CD4-positive, alpha-beta T cell (primary cell): ENCODE measurements at regions not wholly inside any gene's neighbourhood (a gene's known extent, or its start where the extent isn't known, plus 50 kb on each side); places are given as distances from the start of the nearest gene placed in this dataset.

Source experiments
- ATAC-seq: fragments of 200-7000 bp; cut with Tn5 transposase; one replicate; pipeline ENCODE4 v1.10.0; 2022; ENCODE audit warnings: mild to moderate bottlenecking; ENCODE audit not compliant: poor library complexity
- CTCF ChIA-PET: fragments of 350-600 bp; sonication (Branson Sonifier 250); formaldehyde crosslinking; loops from one replicate; lab custom pipeline; 2021; ENCODE audit warnings: antibody characterized with exemption, inconsistent platforms; lab: Charles Lee
- POLR2A ChIA-PET: fragments of 350-600 bp; sonication (Branson Sonifier 250); formaldehyde crosslinking; loops from one replicate; lab custom pipeline; 2021; ENCODE audit warnings: antibody characterized with exemption, inconsistent platforms; lab: Charles Lee
- DNase-seq, 14 experiments: peaks; one replicate each; pipeline ENCODE4 v3.0.0-alpha.2; 2013 to 2020; ENCODE audit warnings: mixed read lengths in 2 of 14
- H3K27ac ChIP-seq, 2 donors: one replicate each; pipeline versions ENCODE4 v1.5.1 to v1.7.0; 2013; ENCODE audit warnings: low read length in 2 of 2, low read depth in 1 of 2, mild to moderate bottlenecking in 1 of 2
- H3K27me3 ChIP-seq, 2 experiments: 1 replicate in 1 of 2; 2 replicates in 1 of 2; pipeline versions ENCODE4 v1.6.1 to v1.7.0; 2013; ENCODE audit warnings: low read length in 2 of 2, control low read depth in 1 of 2, mild to moderate bottlenecking in 1 of 2, moderate library complexity in 1 of 2; ENCODE audit not compliant: insufficient read depth in 2 of 2, control insufficient read depth in 1 of 2
- H3K36me3 ChIP-seq: one replicate; pipeline ENCODE4 v1.6.1; 2013; ENCODE audit warnings: low read length, control low read depth; ENCODE audit not compliant: insufficient read depth
- H3K4me1 ChIP-seq: one replicate; pipeline ENCODE4 v1.6.1; 2013; ENCODE audit warnings: low read length, control low read depth; ENCODE audit not compliant: insufficient read depth
- H3K4me3 ChIP-seq: one replicate; pipeline ENCODE4 v1.5.1; 2013; ENCODE audit warnings: mild to moderate bottlenecking, low read length, moderate library complexity
- H3K9me3 ChIP-seq, 2 experiments: 1 replicate in 1 of 2; 2 replicates in 1 of 2; pipeline versions ENCODE4 v1.6.1 to v1.7.0; 2013; ENCODE audit warnings: low read length in 2 of 2, mild to moderate bottlenecking in 2 of 2, control low read depth in 1 of 2, moderate library complexity in 1 of 2; ENCODE audit not compliant: control insufficient read depth in 1 of 2, insufficient read depth in 1 of 2
- H3K27ac Mint-ChIP-seq: one replicate; pipeline ENCODE4 v1.8.0; 2020; ENCODE audit warnings: mixed read lengths
- H3K27me3 Mint-ChIP-seq: one replicate; pipeline ENCODE4 v1.8.0; 2021; ENCODE audit warnings: mixed read lengths
- H3K36me3 Mint-ChIP-seq: one replicate; pipeline ENCODE4 v1.8.0; 2021; ENCODE audit warnings: low read depth, mixed read lengths
- H3K4me1 Mint-ChIP-seq: one replicate; pipeline ENCODE4 v1.8.0; 2021; ENCODE audit warnings: low read depth, mixed read lengths
- H3K4me3 Mint-ChIP-seq: one replicate; pipeline ENCODE4 v1.8.0; 2020; ENCODE audit warnings: mild to moderate bottlenecking, mixed read lengths
- H3K9me3 Mint-ChIP-seq: one replicate; pipeline ENCODE4 v1.8.0; 2020; ENCODE audit warnings: mixed read lengths
- CTCF ChIP-seq: fragments of 200-600 bp; IDR thresholded peaks from one replicate; pipeline ENCODE4 v1.8.0; 2022; ENCODE audit warnings: antibody characterized with exemption, mild to moderate bottlenecking
- intact Hi-C, 2 experiments: fragments of 100-400 bp; cut with DNase I in 1 of 2; cut with micrococcal nuclease in 1 of 2; formaldehyde crosslinking; loops; one replicate each; pipeline versions ENCODE4 v1.15.1 to v1.9.0; 2023 to 2025; cut with DNase I, micrococcal nuclease

- Histone ChIP-seq H3K36me3 (no peaks in the 10 kb centered on the region), H3K27ac (no peak overlapping the region), H3K27me3 (no peaks in the 10 kb centered on the region), H3K4me1 (no peaks in the 10 kb centered on the region), H3K4me3 (no peak overlapping the region), H3K9me3 (peaks cover 7 to 11% of the 10 kb centered on the region in 2 experiments)
- Mint-ChIP-seq H3K36me3 (no peaks in the 10 kb centered on the region), H3K9me3 (peaks cover 9% of the 10 kb centered on the region), H3K27ac (no peak overlapping the region), H3K4me3 (no peak overlapping the region), H3K27me3 (peaks cover 12% of the 10 kb centered on the region), H3K4me1 (no peaks in the 10 kb centered on the region)
- POLR2A ChIA-PET, result no interaction called here
- CTCF ChIA-PET, result no interaction called here
- no peak for DNase-seq
- TF ChIP-seq CTCF, result no peak
- no peak for ATAC-seq
- intact Hi-C loops, result no loop called here
Observed at GRCh38 chr4:89545315-89545714, 237.7 kb upstream of the GPRIN3 start.

- H3K4me3 ChIP-seq, result no peak overlapping the region
- Mint-ChIP-seq H3K27ac (no peak overlapping the region), H3K9me3 (peaks cover 4% of the 10 kb centered on the region), H3K4me1 (no peaks in the 10 kb centered on the region), H3K27me3 (peaks cover 18% of the 10 kb centered on the region), H3K4me3 (no peak overlapping the region), H3K36me3 (no peaks in the 10 kb centered on the region)
- intact Hi-C loops, result no loop called here
- DNase-seq (peak in 1 of 14 experiments; percentile 3), ATAC-seq (no peak)
- H3K9me3 ChIP-seq, result peaks cover 7 to 11% of the 10 kb centered on the region in 2 experiments
- H3K36me3 ChIP-seq, result no peaks in the 10 kb centered on the region
- no peaks in the 10 kb centered on the region for H3K4me1 ChIP-seq
- POLR2A ChIA-PET, result no interaction called here
- CTCF ChIA-PET, result no interaction called here
- no peaks in the 10 kb centered on the region for H3K27me3 ChIP-seq
- no peak overlapping the region for H3K27ac ChIP-seq
- no peak for TF ChIP-seq CTCF
Observed at GRCh38 chr4:89541998-89542397, 234.4 kb upstream of the GPRIN3 start.

GRCh38 chr4:89539797-89540711 is 232.5 kb upstream of the GPRIN3 start:
- ATAC-seq (no peak), DNase-seq (no peak)
- H3K4me3 Mint-ChIP-seq, result no peak overlapping the region
- peaks cover 36% of the 10 kb centered on the region for H3K27me3 Mint-ChIP-seq
- H3K4me1 Mint-ChIP-seq, result no peaks in the 10 kb centered on the region
- peaks cover 4% of the 10 kb centered on the region for H3K9me3 Mint-ChIP-seq
- ChIA-PET CTCF (no interaction called here), POLR2A (no interaction called here)
- H3K27ac ChIP-seq, result no peak overlapping the region
- no peaks in the 10 kb centered on the region for H3K36me3 Mint-ChIP-seq
- TF ChIP-seq CTCF, result no peak
- no peaks in the 10 kb centered on the region for H3K36me3 ChIP-seq
- intact Hi-C loops, result no loop called here
- H3K4me1 ChIP-seq, result no peaks in the 10 kb centered on the region
- no peak overlapping the region for H3K27ac Mint-ChIP-seq
- peaks cover 0 to 3% of the 10 kb centered on the region in 2 experiments for H3K27me3 ChIP-seq
- no peak overlapping the region for H3K4me3 ChIP-seq
- H3K9me3 ChIP-seq, result peaks cover 7 to 11% of the 10 kb centered on the region in 2 experiments
